Suprapubic skin (tissue), 4 donors: ENCODE measurements at regions not wholly inside any gene's neighbourhood (a gene's known extent, or its start where the extent isn't known, plus 50 kb on each side); places are given as distances from the start of the nearest gene placed in this dataset.

ENCODE experiments used
- DNase-seq, 2 donors: peaks; one replicate each; pipeline ENCODE4 v3.0.0-alpha.2; 2019; ENCODE audit warnings: low spot score in 2 of 2
- H3K27ac ChIP-seq: fragments of 200-600 bp; sonication (generic); one replicate; pipeline ENCODE4 v1.5.1; 2019
- H3K27me3 ChIP-seq: fragments of 200-600 bp; sonication (generic); one replicate; pipeline ENCODE4 v1.5.1; 2019
- H3K36me3 ChIP-seq: fragments of 200-600 bp; sonication (generic); one replicate; pipeline ENCODE4 v1.5.1; 2019
- H3K4me1 ChIP-seq: fragments of 200-600 bp; sonication (generic); one replicate; pipeline ENCODE4 v1.5.1; 2019
- H3K4me3 ChIP-seq: fragments of 200-600 bp; sonication (generic); one replicate; pipeline ENCODE4 v1.5.1; 2019; ENCODE audit warnings: mild to moderate bottlenecking
- H3K9me3 ChIP-seq: fragments of 200-600 bp; sonication (generic); one replicate; pipeline ENCODE4 v1.5.1; 2019
- EP300 ChIP-seq: sonication (generic); formaldehyde crosslinking; IDR thresholded peaks from one replicate; pipeline ENCODE4 v1.6.1; 2017; ENCODE audit warnings: antibody characterized with exemption
- POLR2A ChIP-seq, 2 donors: fragments of 450-650 bp; IDR thresholded peaks; one replicate each; pipeline ENCODE4 v1.6.1; 2017; ENCODE audit warnings: antibody characterized with exemption in 2 of 2, mild to moderate bottlenecking in 2 of 2, moderate library complexity in 2 of 2
- POLR2AphosphoS5 ChIP-seq, 3 donors: sonication (generic); formaldehyde crosslinking; IDR thresholded peaks; one replicate each; pipeline ENCODE4 v1.6.1; 2017; ENCODE audit warnings: antibody characterized with exemption in 3 of 3
- WGBS: methylation state at CpG from one replicate; pipeline ENCODE4 v1.1.5; 2018; 5-methylcytosine and 5-hydroxymethylcytosine counted together
- TF ChIP-seq, protein P1 (sequence below), 2 donors: fragments of 200-600 bp in 1 of 2; fragments of 450-650 bp in 1 of 2; sonication (generic) in 1 of 2; IDR thresholded peaks; one replicate each; pipeline ENCODE4 v1.5.1; 2016 to 2019; ENCODE audit warnings: antibody characterized with exemption in 2 of 2, mild to moderate bottlenecking in 1 of 2, moderate library complexity in 1 of 2

DNA sequence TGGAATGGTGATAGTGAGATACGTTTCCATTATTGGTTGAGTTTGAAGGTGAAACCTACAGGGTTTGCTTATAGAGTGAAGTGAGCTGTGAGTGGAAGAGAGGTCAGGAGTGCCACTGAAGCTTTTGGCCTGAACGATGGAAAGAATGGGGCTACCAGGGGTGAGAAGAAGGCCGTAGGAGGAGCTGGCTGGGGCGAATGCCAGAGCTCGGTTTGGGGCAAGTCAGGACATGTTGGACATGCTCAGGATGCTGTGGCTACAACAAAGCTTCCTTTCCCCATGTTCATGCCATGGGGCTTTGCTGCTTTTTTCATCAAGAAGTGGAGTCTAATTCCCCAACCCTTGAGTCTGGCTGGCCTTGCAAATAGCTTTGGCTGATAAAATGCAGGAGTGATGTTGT, 253.7 kb downstream of the GLRX3 start:
- Histone ChIP-seq H3K36me3 (no peaks in the 10 kb centered on the region), H3K9me3 (peaks cover 4% of the 10 kb centered on the region), H3K27ac (no peak overlapping the region), H3K27me3 (no peaks in the 10 kb centered on the region), H3K4me3 (no peak overlapping the region), H3K4me1 (no peaks in the 10 kb centered on the region)
- TF ChIP-seq POLR2A (IDR thresholded peaks at IDR 0.05) (no peak), EP300 (no peak), POLR2AphosphoS5 (IDR thresholded peaks at IDR 0.05) (no peak)
- TF ChIP-seq, protein P1, sequence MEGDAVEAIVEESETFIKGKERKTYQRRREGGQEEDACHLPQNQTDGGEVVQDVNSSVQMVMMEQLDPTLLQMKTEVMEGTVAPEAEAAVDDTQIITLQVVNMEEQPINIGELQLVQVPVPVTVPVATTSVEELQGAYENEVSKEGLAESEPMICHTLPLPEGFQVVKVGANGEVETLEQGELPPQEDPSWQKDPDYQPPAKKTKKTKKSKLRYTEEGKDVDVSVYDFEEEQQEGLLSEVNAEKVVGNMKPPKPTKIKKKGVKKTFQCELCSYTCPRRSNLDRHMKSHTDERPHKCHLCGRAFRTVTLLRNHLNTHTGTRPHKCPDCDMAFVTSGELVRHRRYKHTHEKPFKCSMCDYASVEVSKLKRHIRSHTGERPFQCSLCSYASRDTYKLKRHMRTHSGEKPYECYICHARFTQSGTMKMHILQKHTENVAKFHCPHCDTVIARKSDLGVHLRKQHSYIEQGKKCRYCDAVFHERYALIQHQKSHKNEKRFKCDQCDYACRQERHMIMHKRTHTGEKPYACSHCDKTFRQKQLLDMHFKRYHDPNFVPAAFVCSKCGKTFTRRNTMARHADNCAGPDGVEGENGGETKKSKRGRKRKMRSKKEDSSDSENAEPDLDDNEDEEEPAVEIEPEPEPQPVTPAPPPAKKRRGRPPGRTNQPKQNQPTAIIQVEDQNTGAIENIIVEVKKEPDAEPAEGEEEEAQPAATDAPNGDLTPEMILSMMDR (IDR thresholded peaks at IDR 0.05): no peak
- DNase-seq: no peak
- 50% methylated on average over 5 of the region's 5 CpGs for WGBS

DNA sequence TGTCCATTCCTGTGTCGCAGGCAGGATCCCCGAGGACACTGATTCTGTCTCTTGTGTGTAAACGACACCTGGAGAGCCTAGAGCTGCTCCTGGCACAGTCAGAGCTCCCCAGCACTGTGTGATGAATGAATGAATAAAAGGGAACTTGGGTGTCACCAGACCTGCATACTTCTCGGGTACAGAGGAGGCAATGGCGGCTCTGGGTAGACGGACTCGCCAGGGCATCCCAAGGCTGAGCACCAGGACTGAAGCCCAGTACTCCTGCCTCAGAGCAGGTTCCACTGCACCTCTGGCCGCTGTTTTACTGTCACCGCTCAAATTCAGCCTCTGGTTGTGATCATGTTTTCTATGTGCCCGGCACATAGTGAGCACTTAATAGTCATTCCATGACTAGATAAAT, 255.8 kb downstream of the GLRX3 start:
- Histone ChIP-seq H3K27me3 (no peaks in the 10 kb centered on the region), H3K4me3 (no peak overlapping the region), H3K9me3 (peaks cover 23% of the 10 kb centered on the region), H3K36me3 (no peaks in the 10 kb centered on the region), H3K4me1 (no peaks in the 10 kb centered on the region), H3K27ac (no peak overlapping the region)
- no peak for DNase-seq
- TF ChIP-seq, protein P1 (IDR thresholded peaks at IDR 0.05): no peak
- TF ChIP-seq EP300 (no peak), POLR2AphosphoS5 (IDR thresholded peaks at IDR 0.05) (no peak), POLR2A (IDR thresholded peaks at IDR 0.05) (no peak)
- WGBS: 84% methylated on average over 10 of the region's 10 CpGs

DNA sequence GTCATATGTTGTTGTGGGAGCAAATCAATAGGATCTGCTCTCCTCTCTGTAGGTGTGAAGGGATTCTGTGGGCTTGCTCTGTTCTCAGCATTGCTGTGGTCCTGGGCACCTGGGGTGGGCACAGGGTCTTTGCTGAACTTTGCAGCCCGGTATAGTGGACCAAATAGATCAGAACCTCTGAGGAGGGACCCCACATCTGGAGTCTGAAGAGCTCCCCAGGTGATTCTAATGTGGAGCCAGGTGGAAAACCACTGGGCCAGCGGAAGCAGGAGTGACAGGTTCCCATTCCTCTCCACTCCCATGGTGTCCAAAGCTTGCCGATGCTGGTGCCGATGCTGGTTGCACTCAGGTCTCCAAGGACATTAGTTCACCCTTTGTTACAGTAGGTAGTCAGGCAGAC, 257.2 kb downstream of the GLRX3 start:
- DNase-seq: no peak
- Histone ChIP-seq H3K27ac (no peak overlapping the region), H3K4me1 (no peaks in the 10 kb centered on the region), H3K27me3 (no peaks in the 10 kb centered on the region), H3K4me3 (no peak overlapping the region), H3K9me3 (peaks cover 30% of the 10 kb centered on the region), H3K36me3 (no peaks in the 10 kb centered on the region)
- WGBS: 86% methylated on average over 4 of the region's 4 CpGs
- TF ChIP-seq, protein P1 (IDR thresholded peaks at IDR 0.05): no peak
- TF ChIP-seq POLR2A (IDR thresholded peaks at IDR 0.05): no peak
- TF ChIP-seq POLR2AphosphoS5 (IDR thresholded peaks at IDR 0.05): no peak
- no peak for TF ChIP-seq EP300

DNA sequence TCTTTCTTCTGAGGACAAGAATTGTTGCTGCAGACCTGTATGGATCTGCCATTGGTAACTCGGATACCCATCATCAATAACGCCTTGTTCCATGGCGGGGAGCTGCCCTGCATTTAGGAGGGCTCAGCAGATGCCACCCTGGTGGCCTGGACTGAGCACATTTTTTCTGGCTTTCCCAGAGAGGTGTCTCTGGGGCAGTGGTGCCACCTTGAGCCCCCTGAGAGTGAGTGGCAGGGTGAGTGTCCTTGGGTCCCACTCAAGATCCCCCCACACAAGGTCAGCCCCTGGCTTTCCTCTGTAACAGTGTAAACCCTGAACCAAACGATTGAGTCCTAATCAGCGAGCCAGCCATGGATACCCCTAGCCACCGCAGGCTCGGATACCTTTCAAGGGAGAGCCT, 258.6 kb downstream of the GLRX3 start:
- no peaks in the 10 kb centered on the region for H3K4me1 ChIP-seq
- no peak for DNase-seq
- 87% methylated on average over 7 of the region's 7 CpGs for WGBS

DNA sequence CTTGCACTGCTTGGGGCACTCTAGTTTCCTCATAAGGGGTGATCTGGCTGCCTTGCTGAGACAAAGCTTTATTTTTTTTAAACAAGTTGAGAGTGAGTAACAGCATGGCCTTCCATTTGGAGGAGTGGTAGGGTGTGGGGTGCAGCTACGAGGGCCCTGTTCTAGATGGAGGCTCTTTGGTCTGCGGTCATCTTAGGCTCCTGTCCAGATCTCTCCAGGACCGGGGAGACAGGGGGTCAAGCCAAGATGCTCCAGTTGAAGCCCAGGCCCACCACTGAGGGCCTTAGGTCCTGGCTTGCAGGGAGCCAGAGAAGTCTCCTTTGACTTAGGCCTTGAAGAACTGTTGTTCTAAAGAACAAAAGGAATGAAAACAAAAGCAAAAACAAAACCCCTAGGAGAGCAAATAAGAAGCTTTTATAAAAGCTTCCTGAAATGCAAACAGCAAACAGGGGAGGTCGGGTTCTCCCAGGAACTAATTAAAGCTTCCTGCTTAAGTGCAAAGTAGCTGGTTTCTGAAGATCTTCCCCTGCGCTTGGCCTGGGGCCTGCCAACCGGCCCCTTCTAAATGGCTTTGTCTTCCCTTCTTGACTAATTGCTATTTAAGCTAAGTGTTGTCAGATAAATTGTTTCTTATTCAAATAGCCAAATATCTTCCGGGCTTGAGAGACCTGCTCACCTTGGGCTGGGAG, 259.2 kb downstream of the GLRX3 start:
- H3K27me3 ChIP-seq: no peaks in the 10 kb centered on the region
- no peak for DNase-seq
- no peak overlapping the region for H3K4me3 ChIP-seq
- no peaks in the 10 kb centered on the region for H3K36me3 ChIP-seq
- no peaks in the 10 kb centered on the region for H3K4me1 ChIP-seq
- TF ChIP-seq POLR2AphosphoS5 (IDR thresholded peaks at IDR 0.05): no peak
- TF ChIP-seq EP300: no peak
- TF ChIP-seq, protein P1 (IDR thresholded peaks at IDR 0.05): no peak
- TF ChIP-seq POLR2A (IDR thresholded peaks at IDR 0.05): no peak
- H3K27ac ChIP-seq: no peak overlapping the region
- 64% methylated on average over 7 of the region's 7 CpGs for WGBS
- peaks cover 32% of the 10 kb centered on the region for H3K9me3 ChIP-seq

More for the DNA sequence above, 258.6 kb downstream of the GLRX3 start:
- no peak overlapping the region for H3K4me3 ChIP-seq
- TF ChIP-seq EP300 (no peak), POLR2A (IDR thresholded peaks at IDR 0.05) (no peak), POLR2AphosphoS5 (IDR thresholded peaks at IDR 0.05) (no peak)
- TF ChIP-seq, protein P1 (IDR thresholded peaks at IDR 0.05): no peak
- H3K9me3 ChIP-seq: peaks cover 30% of the 10 kb centered on the region
- H3K27ac ChIP-seq: no peak overlapping the region
- no peaks in the 10 kb centered on the region for H3K27me3 ChIP-seq
- no peaks in the 10 kb centered on the region for H3K36me3 ChIP-seq
